Panc1 (cell line): ENCODE measurements at regions not wholly inside any gene's neighbourhood (a gene's known extent, or its start where the extent isn't known, plus 50 kb on each side); places are given as distances from the start of the nearest gene placed in this dataset.

ENCODE experiments used
- POLR2AphosphoS5 ChIP-seq: IDR thresholded peaks from 2 replicates; pipeline ENCODE4 v1.6.1; 2012; ENCODE audit warnings: mild to moderate bottlenecking, low read depth, low read length, moderate library complexity
- TCF7L2 ChIP-seq: IDR thresholded peaks from 2 replicates; pipeline ENCODE4 v1.6.1; 2011; ENCODE audit warnings: mild to moderate bottlenecking, low read depth, low read length, inconsistent platforms
- TF ChIP-seq, protein P1 (sequence below): fragments of 450-650 bp; IDR thresholded peaks from 2 replicates; pipeline ENCODE4 v1.5.1; 2017; ENCODE audit warnings: mild to moderate bottlenecking
- TF ChIP-seq, protein P2 (sequence below), 2 experiments: IDR thresholded peaks; 2 replicates each; pipeline ENCODE4 v1.6.1; 2011 to 2012; ENCODE audit warnings: low read depth in 2 of 2, control low read depth in 1 of 2, low read length in 1 of 2, mild to moderate bottlenecking in 1 of 2, moderate library complexity in 1 of 2; ENCODE audit not compliant: insufficient read depth in 1 of 2

- TF ChIP-seq, protein P1, sequence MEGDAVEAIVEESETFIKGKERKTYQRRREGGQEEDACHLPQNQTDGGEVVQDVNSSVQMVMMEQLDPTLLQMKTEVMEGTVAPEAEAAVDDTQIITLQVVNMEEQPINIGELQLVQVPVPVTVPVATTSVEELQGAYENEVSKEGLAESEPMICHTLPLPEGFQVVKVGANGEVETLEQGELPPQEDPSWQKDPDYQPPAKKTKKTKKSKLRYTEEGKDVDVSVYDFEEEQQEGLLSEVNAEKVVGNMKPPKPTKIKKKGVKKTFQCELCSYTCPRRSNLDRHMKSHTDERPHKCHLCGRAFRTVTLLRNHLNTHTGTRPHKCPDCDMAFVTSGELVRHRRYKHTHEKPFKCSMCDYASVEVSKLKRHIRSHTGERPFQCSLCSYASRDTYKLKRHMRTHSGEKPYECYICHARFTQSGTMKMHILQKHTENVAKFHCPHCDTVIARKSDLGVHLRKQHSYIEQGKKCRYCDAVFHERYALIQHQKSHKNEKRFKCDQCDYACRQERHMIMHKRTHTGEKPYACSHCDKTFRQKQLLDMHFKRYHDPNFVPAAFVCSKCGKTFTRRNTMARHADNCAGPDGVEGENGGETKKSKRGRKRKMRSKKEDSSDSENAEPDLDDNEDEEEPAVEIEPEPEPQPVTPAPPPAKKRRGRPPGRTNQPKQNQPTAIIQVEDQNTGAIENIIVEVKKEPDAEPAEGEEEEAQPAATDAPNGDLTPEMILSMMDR: no peak
- TF ChIP-seq, protein P2, sequence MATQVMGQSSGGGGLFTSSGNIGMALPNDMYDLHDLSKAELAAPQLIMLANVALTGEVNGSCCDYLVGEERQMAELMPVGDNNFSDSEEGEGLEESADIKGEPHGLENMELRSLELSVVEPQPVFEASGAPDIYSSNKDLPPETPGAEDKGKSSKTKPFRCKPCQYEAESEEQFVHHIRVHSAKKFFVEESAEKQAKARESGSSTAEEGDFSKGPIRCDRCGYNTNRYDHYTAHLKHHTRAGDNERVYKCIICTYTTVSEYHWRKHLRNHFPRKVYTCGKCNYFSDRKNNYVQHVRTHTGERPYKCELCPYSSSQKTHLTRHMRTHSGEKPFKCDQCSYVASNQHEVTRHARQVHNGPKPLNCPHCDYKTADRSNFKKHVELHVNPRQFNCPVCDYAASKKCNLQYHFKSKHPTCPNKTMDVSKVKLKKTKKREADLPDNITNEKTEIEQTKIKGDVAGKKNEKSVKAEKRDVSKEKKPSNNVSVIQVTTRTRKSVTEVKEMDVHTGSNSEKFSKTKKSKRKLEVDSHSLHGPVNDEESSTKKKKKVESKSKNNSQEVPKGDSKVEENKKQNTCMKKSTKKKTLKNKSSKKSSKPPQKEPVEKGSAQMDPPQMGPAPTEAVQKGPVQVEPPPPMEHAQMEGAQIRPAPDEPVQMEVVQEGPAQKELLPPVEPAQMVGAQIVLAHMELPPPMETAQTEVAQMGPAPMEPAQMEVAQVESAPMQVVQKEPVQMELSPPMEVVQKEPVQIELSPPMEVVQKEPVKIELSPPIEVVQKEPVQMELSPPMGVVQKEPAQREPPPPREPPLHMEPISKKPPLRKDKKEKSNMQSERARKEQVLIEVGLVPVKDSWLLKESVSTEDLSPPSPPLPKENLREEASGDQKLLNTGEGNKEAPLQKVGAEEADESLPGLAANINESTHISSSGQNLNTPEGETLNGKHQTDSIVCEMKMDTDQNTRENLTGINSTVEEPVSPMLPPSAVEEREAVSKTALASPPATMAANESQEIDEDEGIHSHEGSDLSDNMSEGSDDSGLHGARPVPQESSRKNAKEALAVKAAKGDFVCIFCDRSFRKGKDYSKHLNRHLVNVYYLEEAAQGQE (IDR thresholded peaks at IDR 0.05; ENCODE audit: insufficient read depth in 1 of 2, low read depth in 2 of 2, low read length in 1 of 2): no peak
- TF ChIP-seq POLR2AphosphoS5 (no peak), TCF7L2 (no peak)
Measured at GRCh38 chr18:75745147-75745546, 317.6 kb upstream of the SMIM21 start.
